Adrenal gland (tissue), 9 donors: ENCODE measurements at regions not wholly inside any gene's neighbourhood (a gene's known extent, or its start where the extent isn't known, plus 50 kb on each side); places are given as distances from the start of the nearest gene placed in this dataset.

Source experiments
- DNase-seq, 7 donors: peaks; one replicate each; pipeline ENCODE4 v3.0.0-alpha.2; 2019 to 2020
- H3K27ac ChIP-seq, 5 donors: fragments of 200-600 bp; sonication (generic) in 4 of 5; 1 replicate in 3 of 5; 2 replicates in 2 of 5; pipeline versions ENCODE4 v1.5.1 to v1.8.0; 2016 to 2020; ENCODE audit warnings: mild to moderate bottlenecking in 1 of 5
- H3K27me3 ChIP-seq: fragments of 200-600 bp; 2 replicates; pipeline ENCODE4 v1.8.0; 2021
- H3K36me3 ChIP-seq, 2 donors: fragments of 200-600 bp; replicated peaks in 1 of 2; 1 replicate in 1 of 2; 2 replicates in 1 of 2; pipeline versions ENCODE4 v1.5.1 to v1.8.0; 2018 to 2022
- H3K4me1 ChIP-seq, 2 donors: fragments of 200-600 bp; replicated peaks in 1 of 2; 1 replicate in 1 of 2; 2 replicates in 1 of 2; pipeline versions ENCODE4 v1.5.1 to v1.8.0; 2018 to 2021
- H3K4me3 ChIP-seq, 4 donors: fragments of 200-600 bp; sonication (generic) in 3 of 4; one replicate each; pipeline ENCODE4 v1.5.1; 2016 to 2018
- H3K9me3 ChIP-seq, 3 donors: fragments of 200-600 bp; sonication (generic) in 1 of 3; replicated peaks in 1 of 3; 1 replicate in 2 of 3; 2 replicates in 1 of 3; pipeline versions ENCODE4 v1.5.1 to v1.8.0; 2016 to 2021
- CTCF ChIP-seq, 6 experiments: fragments of 450-650 bp in 4 of 6; fragments of 200-600 bp in 2 of 6; sonication (generic) in 1 of 6; IDR thresholded peaks; 1 replicate in 5 of 6; 2 replicates in 1 of 6; pipeline versions ENCODE4 v1.5.1 to v1.8.0; 2016 to 2021; ENCODE audit warnings: antibody characterized with exemption in 6 of 6, mild to moderate bottlenecking in 2 of 6, moderate library complexity in 1 of 6
- POLR2A ChIP-seq, 2 donors: fragments of 450-650 bp; IDR thresholded peaks; one replicate each; pipeline ENCODE4 v1.6.1; 2017; ENCODE audit warnings: antibody characterized with exemption in 2 of 2, mild to moderate bottlenecking in 2 of 2, moderate library complexity in 1 of 2
- WGBS, 4 donors: extraction: QIAGEN DNeasy Blood & Tissue Kit in 2 of 4; methylation state at CpG; one replicate each; pipeline versions ENCODE4 v1.1.5 to v1.1.7; 2013 to 2017; 5-methylcytosine and 5-hydroxymethylcytosine counted together
- intact Hi-C, 2 donors: fragments of 100-400 bp; cut with DNase I; formaldehyde crosslinking; loops; one replicate each; pipeline versions ENCODE4 v1.14.1 to v1.15.0; 2022 to 2023
- donor health status: healthy with polysubstance abuse.
- donor health status: Bipolar disorder and iron deficiency.
- donor health status: DM: yes; HTN: yes; CAD: no.
- donor health status: DM: no; HTN: no; CAD: no.
- donor health status: DM: no; HTN: no; CAD: no.

DNA sequence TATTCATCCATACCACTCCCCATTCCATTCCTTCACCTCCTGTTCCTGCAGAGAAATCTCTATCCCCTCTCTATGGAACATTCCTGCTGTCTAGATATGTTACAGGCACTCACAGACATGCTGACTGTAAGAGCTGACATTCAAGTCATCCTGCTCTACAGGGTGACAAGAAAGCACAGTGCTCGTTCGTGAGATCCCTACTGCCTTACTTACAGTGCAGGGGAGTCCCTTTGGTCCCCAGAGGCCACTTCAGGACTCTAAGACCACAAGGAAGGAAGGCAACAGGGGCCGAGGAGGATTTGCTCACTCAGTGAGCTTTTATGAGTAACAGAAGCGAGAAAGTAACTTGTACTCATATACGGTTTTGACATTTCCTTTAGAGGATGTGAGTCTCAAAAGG, 110.5 kb downstream of the GAS1 start:
- Histone ChIP-seq H3K36me3 (no peaks in the 10 kb centered on the region), H3K4me3 (no peak overlapping the region), H3K27ac (no peak overlapping the region), H3K27me3 (no peaks in the 10 kb centered on the region), H3K9me3 (no peaks in the 10 kb centered on the region), H3K4me1 (no peaks in the 10 kb centered on the region)
- intact Hi-C loops: no loop called here
- no peak for DNase-seq
- WGBS, 4 donors: 67 to 78% (median 75%) methylated on average over 5 of the region's 5 CpGs
- TF ChIP-seq CTCF (IDR thresholded peaks at IDR 0.05) (no peak), POLR2A (IDR thresholded peaks at IDR 0.05) (no peak)

DNA sequence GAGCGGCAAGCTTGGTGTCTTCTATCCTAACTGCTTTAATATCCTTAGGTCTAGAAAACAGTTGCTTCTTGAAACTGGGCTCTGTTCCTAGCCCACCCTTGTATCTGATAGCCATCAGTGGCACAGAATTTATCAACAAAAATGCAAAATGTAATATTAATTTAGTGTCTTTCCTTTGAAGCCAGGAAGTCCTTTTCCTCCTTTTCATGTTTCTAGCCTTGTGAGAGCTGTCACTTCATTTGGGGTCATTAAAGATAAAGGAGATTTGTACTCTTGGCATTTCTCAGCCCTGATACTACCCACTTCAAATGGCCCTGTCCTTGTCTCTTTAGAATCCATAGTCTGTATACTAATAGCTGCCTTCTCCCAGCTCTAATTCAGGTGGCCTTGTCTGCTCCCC, 111.0 kb downstream of the GAS1 start:
- Histone ChIP-seq H3K4me1 (no peaks in the 10 kb centered on the region), H3K27ac (no peak overlapping the region), H3K36me3 (no peaks in the 10 kb centered on the region), H3K27me3 (no peaks in the 10 kb centered on the region), H3K4me3 (no peak overlapping the region), H3K9me3 (no peaks in the 10 kb centered on the region)
- TF ChIP-seq CTCF (IDR thresholded peaks at IDR 0.05): no peak
- TF ChIP-seq POLR2A (IDR thresholded peaks at IDR 0.05): no peak
- no peak for DNase-seq
- intact Hi-C loops: no loop called here
- 87 to 97% (median 92%) methylated on average over 1 of the region's 1 CpG for WGBS, 4 donors

- H3K4me3 ChIP-seq: no peak overlapping the region
- intact Hi-C loops: no loop called here
- H3K4me1 ChIP-seq: no peaks in the 10 kb centered on the region
- H3K9me3 ChIP-seq: no peaks in the 10 kb centered on the region
- 38 to 80% (median 57%) methylated on average over 2 of the region's 2 CpGs for WGBS, 4 donors
- no peaks in the 10 kb centered on the region for H3K36me3 ChIP-seq
- no peak overlapping the region for H3K27ac ChIP-seq
- no peak for DNase-seq
- H3K27me3 ChIP-seq: no peaks in the 10 kb centered on the region
- TF ChIP-seq POLR2A (IDR thresholded peaks at IDR 0.05) (no peak), CTCF (IDR thresholded peaks at IDR 0.05) (no peak)
Observed at GRCh38 chr9:86830356-86830755, 117.0 kb downstream of the GAS1 start.

GRCh38 chr9:86829496-86830046, 117.7 kb downstream of the GAS1 start:
- TF ChIP-seq POLR2A (IDR thresholded peaks at IDR 0.05): no peak
- TF ChIP-seq CTCF (IDR thresholded peaks at IDR 0.05): no peak
- no peak for DNase-seq
- Histone ChIP-seq H3K9me3 (no peaks in the 10 kb centered on the region), H3K4me1 (no peaks in the 10 kb centered on the region), H3K27me3 (no peaks in the 10 kb centered on the region), H3K27ac (no peak overlapping the region), H3K36me3 (no peaks in the 10 kb centered on the region), H3K4me3 (no peak overlapping the region)
- WGBS, 4 donors: 52 to 88% (median 72%) methylated on average over 1 of the region's 1 CpG
- intact Hi-C loops: no loop called here
